ENCODE measurements at regions not wholly inside any gene's neighbourhood (a gene's known extent, or its start where the extent isn't known, plus 50 kb on each side); places are given as distances from the start of the nearest gene placed in this dataset.

GRCh38 chr4:30471861-30472260 is 248.3 kb upstream of the PCDH7 start:
- H3K27me3 ChIP-seq (ENCODE audit: control insufficient read depth in 3 of 3, insufficient read depth in 3 of 3, low read length in 2 of 3): no peaks in the 10 kb centered on the region
- TF ChIP-seq CTCF (IDR thresholded peaks at IDR 0.05; ENCODE audit: control extremely low read depth, extremely low read depth): no peak
- 74 to 76% methylated on average over 3 of the region's 3 CpGs for WGBS, 2 donors
- H3K4me1 ChIP-seq (ENCODE audit: control insufficient read depth in 5 of 5, insufficient read depth in 5 of 5, low read length in 5 of 5): no peaks in the 10 kb centered on the region
- no peak overlapping the region for H3K4me3 ChIP-seq
- H3K9me3 ChIP-seq (ENCODE audit: control insufficient read depth in 4 of 4, insufficient read depth in 3 of 4, low read length in 3 of 4): no peaks in the 10 kb centered on the region
- no peak overlapping the region for H3K9ac ChIP-seq (ENCODE audit: insufficient read depth in 1 of 2, low read length in 2 of 2)
- no peaks in the 10 kb centered on the region for H3K36me3 ChIP-seq (ENCODE audit: control insufficient read depth in 4 of 4, insufficient read depth in 4 of 4, low read length in 4 of 4)
- ATAC-seq (ENCODE audit: insufficient read depth, low FRiP score) (no peak), DNase-seq (no peak)
- no peak overlapping the region for H3K27ac ChIP-seq (ENCODE audit: low read depth in 1 of 2, low read length in 1 of 2)

- H3K9me3 ChIP-seq (ENCODE audit: control insufficient read depth in 4 of 4, insufficient read depth in 3 of 4, low read length in 3 of 4): no peaks in the 10 kb centered on the region
- no peak overlapping the region for H3K27ac ChIP-seq (ENCODE audit: low read depth in 1 of 2, low read length in 1 of 2)
- WGBS, 2 donors: 65 to 70% methylated on average over 2 of the region's 2 CpGs
- ATAC-seq (ENCODE audit: insufficient read depth, low FRiP score) (no peak), DNase-seq (no peak)
- no peak for TF ChIP-seq CTCF (IDR thresholded peaks at IDR 0.05; ENCODE audit: control extremely low read depth, extremely low read depth)
- H3K4me3 ChIP-seq: no peak overlapping the region
- no peaks in the 10 kb centered on the region for H3K4me1 ChIP-seq (ENCODE audit: control insufficient read depth in 5 of 5, insufficient read depth in 5 of 5, low read length in 5 of 5)
- no peak overlapping the region for H3K9ac ChIP-seq (ENCODE audit: insufficient read depth in 1 of 2, low read length in 2 of 2)
- H3K27me3 ChIP-seq (ENCODE audit: control insufficient read depth in 3 of 3, insufficient read depth in 3 of 3, low read length in 2 of 3): no peaks in the 10 kb centered on the region
- no peaks in the 10 kb centered on the region for H3K36me3 ChIP-seq (ENCODE audit: control insufficient read depth in 4 of 4, insufficient read depth in 4 of 4, low read length in 4 of 4)
Measured at GRCh38 chr4:30473225-30473624, 246.9 kb upstream of the PCDH7 start.

GRCh38 chr4:30495251-30495650 is 224.9 kb upstream of the PCDH7 start:
- H3K4me1 ChIP-seq (ENCODE audit: control insufficient read depth in 5 of 5, insufficient read depth in 5 of 5, low read length in 5 of 5): no peaks in the 10 kb centered on the region
- no peaks in the 10 kb centered on the region for H3K27me3 ChIP-seq (ENCODE audit: control insufficient read depth in 3 of 3, insufficient read depth in 3 of 3, low read length in 2 of 3)
- no peaks in the 10 kb centered on the region for H3K36me3 ChIP-seq (ENCODE audit: control insufficient read depth in 4 of 4, insufficient read depth in 4 of 4, low read length in 4 of 4)
- H3K27ac ChIP-seq (ENCODE audit: low read depth in 1 of 2, low read length in 1 of 2): no peak overlapping the region
- H3K9ac ChIP-seq (ENCODE audit: insufficient read depth in 1 of 2, low read length in 2 of 2): no peak overlapping the region
- DNase-seq (no peak), ATAC-seq (ENCODE audit: insufficient read depth, low FRiP score) (no peak)
- no peaks in the 10 kb centered on the region for H3K9me3 ChIP-seq (ENCODE audit: control insufficient read depth in 4 of 4, insufficient read depth in 3 of 4, low read length in 3 of 4)
- no peak for TF ChIP-seq CTCF (IDR thresholded peaks at IDR 0.05; ENCODE audit: control extremely low read depth, extremely low read depth)
- H3K4me3 ChIP-seq: no peak overlapping the region
- WGBS, 2 donors: 86 to 90% methylated on average over 3 of the region's 3 CpGs

GRCh38 chr4:30495651-30496310 is 224.4 kb upstream of the PCDH7 start:
- H3K4me1 ChIP-seq (ENCODE audit: control insufficient read depth in 5 of 5, insufficient read depth in 5 of 5, low read length in 5 of 5): no peaks in the 10 kb centered on the region
- ATAC-seq (ENCODE audit: insufficient read depth, low FRiP score): no peak
- no peak overlapping the region for H3K27ac ChIP-seq (ENCODE audit: low read depth in 1 of 2, low read length in 1 of 2)
- no peaks in the 10 kb centered on the region for H3K27me3 ChIP-seq (ENCODE audit: control insufficient read depth in 3 of 3, insufficient read depth in 3 of 3, low read length in 2 of 3)
- 81 to 89% methylated on average over 3 of the region's 3 CpGs for whole genome bisulfite sequencing, 2 donors
- H3K4me3 ChIP-seq: no peak overlapping the region
- H3K36me3 ChIP-seq (ENCODE audit: control insufficient read depth in 4 of 4, insufficient read depth in 4 of 4, low read length in 4 of 4): no peaks in the 10 kb centered on the region
- TF ChIP-seq CTCF (IDR thresholded peaks at IDR 0.05; ENCODE audit: control extremely low read depth, extremely low read depth): no peak
- no peak overlapping the region for H3K9ac ChIP-seq (ENCODE audit: insufficient read depth in 1 of 2, low read length in 2 of 2)
- DNase-seq: peak in 1 of 3 donors; percentile 27
- H3K9me3 ChIP-seq (ENCODE audit: control insufficient read depth in 4 of 4, insufficient read depth in 3 of 4, low read length in 3 of 4): no peaks in the 10 kb centered on the region
